ENCODE measurements at regions not wholly inside any gene's neighbourhood (a gene's known extent, or its start where the extent isn't known, plus 50 kb on each side); places are given as distances from the start of the nearest gene placed in this dataset.

- TF ChIP-seq EP300 (IDR thresholded peaks at IDR 0.05; ENCODE audit: borderline replicate concordance) (no peak), RAD21 (IDR thresholded peaks at IDR 0.05; ENCODE audit: low read depth) (no peak)
Measured at GRCh38 chr12:41919048-41919447, 225.6 kb downstream of the GXYLT1 start.

Measured in Ishikawa (cell line).